GM12892 (cell line): ENCODE measurements at regions not wholly inside any gene's neighbourhood (a gene's known extent, or its start where the extent isn't known, plus 50 kb on each side); places are given as distances from the start of the nearest gene placed in this dataset.

Source experiments
- POLR2A ChIP-seq: IDR thresholded peaks from 2 replicates; pipeline ENCODE4 v1.6.1; 2011; ENCODE audit warnings: low read depth, low read length, control low read depth
- POLR2AphosphoS5 ChIP-seq: IDR thresholded peaks from 2 replicates; pipeline ENCODE4 v1.6.1; 2011; ENCODE audit warnings: low read depth, low read length, control low read depth
- TAF1 ChIP-seq: IDR thresholded peaks from 2 replicates; pipeline ENCODE4 v1.6.1; 2011; ENCODE audit warnings: low read depth, mild to moderate bottlenecking, control low read depth, low read length, borderline replicate concordance

DNA sequence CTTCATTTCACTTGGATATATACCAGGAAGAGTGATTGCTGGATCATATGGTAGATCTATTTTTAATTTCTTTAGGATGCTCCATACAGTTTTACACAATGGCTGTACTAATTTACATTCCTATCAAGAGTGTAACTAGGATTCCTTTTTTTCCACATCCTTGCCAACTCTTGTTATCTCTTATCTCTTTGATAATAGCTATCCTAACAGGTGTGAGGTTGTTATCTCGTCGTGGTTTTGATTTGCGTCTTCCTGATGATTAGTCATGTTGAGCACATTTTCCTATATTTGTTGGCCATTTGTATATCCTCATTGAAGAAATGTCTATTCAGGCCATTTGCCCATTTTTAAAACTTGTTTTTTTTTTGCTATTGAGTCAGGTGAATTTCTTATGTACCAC is 552.4 kb downstream of the RFPL4B start:
- TF ChIP-seq POLR2A: no peak
- TF ChIP-seq POLR2AphosphoS5: no peak
- no peak for TF ChIP-seq TAF1
